GM10266 (cell line): ENCODE measurements at regions not wholly inside any gene's neighbourhood (a gene's known extent, or its start where the extent isn't known, plus 50 kb on each side); places are given as distances from the start of the nearest gene placed in this dataset.

Experiments used
- DNase-seq: peaks from one replicate; pipeline ENCODE4 v3.0.0; 2012; ENCODE audit errors: extremely low spot score
- TF ChIP-seq, protein P1 (sequence below): IDR thresholded peaks from 2 replicates; pipeline ENCODE4 v1.5.1; 2012; ENCODE audit warnings: mild to moderate bottlenecking, low read depth; ENCODE audit not compliant: control insufficient read depth, insufficient read depth; ENCODE audit errors: missing control alignments

DNA sequence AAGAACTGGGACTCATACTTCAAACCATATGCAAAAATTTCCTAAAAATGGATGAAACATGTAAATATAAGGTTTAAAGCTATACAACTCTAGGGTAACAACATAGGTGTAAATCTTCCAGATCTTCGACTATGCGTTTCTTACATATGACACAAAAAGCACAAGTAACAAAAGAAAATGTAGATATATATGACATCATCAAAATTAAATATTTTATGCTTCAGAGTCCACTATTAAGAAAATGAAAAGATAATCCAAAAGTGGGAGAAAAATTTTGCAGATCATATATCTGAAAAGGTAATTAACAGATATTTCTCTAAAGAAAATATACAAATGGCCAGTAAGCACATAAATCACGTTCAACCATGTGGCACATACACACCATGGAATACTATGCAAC is 164.2 kb upstream of the ACTRT1 start:
- TF ChIP-seq, protein P1, sequence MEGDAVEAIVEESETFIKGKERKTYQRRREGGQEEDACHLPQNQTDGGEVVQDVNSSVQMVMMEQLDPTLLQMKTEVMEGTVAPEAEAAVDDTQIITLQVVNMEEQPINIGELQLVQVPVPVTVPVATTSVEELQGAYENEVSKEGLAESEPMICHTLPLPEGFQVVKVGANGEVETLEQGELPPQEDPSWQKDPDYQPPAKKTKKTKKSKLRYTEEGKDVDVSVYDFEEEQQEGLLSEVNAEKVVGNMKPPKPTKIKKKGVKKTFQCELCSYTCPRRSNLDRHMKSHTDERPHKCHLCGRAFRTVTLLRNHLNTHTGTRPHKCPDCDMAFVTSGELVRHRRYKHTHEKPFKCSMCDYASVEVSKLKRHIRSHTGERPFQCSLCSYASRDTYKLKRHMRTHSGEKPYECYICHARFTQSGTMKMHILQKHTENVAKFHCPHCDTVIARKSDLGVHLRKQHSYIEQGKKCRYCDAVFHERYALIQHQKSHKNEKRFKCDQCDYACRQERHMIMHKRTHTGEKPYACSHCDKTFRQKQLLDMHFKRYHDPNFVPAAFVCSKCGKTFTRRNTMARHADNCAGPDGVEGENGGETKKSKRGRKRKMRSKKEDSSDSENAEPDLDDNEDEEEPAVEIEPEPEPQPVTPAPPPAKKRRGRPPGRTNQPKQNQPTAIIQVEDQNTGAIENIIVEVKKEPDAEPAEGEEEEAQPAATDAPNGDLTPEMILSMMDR = no peak
- DNase-seq = no peak

DNA sequence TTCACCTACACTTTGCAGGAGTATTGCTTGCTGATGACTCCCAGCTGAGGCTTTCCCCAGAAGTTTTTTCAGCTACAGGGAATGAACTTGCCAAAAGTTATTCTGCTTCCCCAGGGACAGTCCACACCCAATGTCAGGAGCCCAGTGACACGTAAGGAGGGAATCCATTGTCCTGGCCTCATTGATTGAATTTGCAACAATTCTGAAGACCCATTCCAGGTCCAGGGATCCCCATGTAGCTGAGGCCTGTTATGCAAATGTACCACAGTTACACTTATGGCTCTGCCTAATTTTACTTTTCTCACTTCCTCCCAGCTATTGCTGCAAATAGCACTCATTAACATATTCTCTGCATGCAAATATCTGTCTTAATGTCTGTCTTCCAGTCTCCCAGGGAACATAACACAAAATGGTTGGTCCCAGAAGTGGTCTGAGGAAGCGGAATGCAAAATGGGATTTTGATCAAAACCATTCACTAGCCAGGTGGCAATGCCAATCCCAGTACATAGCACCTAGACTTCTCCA is 113.7 kb upstream of the ACTRT1 start:
- DNase-seq = no peak
- TF ChIP-seq, protein P1 = no peak

DNA sequence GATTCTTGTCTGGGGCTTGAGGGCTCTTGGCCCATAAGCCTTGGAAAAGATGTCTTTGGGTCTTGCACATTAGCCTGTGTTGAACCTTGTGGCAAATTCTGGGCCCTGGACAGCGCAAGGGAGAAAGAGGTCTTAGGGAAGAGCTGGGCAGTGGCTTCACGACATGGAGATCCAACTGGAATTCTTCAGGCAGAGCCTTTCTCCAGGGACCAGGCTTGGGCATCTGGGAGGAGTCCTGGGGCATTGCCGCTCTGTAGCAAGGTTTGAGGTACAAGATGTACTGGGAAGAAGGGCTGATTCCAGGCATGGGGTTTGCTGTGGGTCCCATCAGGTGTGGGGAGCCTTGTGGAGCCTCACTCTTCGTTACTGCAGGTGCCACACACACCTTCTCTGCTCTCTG is 104.0 kb upstream of the ACTRT1 start:
- TF ChIP-seq, protein P1 = no peak
- DNase-seq = no peak

DNA sequence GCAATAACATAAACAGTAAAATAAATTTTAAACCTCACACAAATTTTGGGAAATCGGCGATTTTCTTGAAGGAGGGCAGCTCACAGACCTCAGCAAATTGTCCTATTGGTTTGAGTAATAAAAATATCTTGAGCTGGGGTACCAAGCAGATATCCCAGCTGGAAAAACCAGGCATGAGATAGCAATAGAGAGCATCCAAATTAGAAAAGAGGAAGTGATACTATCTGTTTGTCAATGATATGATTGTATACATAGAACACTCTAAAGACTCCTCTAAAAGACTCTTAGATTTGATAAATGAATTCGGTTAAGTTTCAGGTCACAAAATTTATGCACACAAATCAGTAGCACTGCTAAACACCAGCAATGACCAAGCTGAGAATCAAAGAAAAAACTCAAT is 90.5 kb upstream of the ACTRT1 start:
- TF ChIP-seq, protein P1 = no peak
- no peak for DNase-seq

DNA sequence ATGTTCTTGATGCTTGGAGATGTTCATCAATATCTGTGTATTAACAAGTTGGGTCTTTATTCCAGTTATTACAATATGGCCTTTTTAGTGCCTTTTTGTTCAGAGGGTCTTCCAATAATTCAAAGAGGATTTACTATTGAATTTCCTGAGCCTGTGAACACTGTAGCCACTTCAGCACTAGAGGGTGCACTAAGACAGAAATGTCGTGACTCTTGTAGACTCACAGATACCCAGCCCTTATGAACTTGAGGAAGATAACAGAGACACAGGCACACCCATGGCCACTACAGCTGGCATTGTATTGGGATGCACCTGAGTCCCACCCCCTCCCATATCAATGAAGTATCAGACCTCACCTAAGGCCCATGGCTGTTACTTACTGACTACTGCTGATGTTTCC is 54.4 kb upstream of the ACTRT1 start:
- TF ChIP-seq, protein P1 = no peak
- no peak for DNase-seq

DNA sequence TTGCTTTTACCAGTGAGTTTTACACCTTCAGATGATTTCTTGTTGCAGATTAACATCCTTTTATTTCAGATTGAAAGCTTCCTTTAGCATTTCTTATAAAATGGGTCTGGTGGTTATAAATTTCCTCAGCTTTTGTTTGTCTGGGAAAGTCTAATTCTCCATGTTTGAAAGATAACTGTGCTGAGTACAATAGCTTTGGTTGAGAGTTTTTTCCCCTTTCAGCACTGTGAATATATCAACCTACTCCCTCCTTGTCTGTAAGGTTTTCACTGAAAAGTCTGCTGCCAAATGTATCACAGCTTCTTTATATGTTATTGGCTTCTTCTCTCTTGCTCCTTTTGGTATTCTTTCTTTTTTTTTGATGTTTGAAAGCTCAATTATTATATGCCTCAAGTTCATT is 53.5 kb upstream of the ACTRT1 start:
- TF ChIP-seq, protein P1 = no peak
- DNase-seq = no peak
